T47D (cell line): ENCODE measurements at regions not wholly inside any gene's neighbourhood (a gene's known extent, or its start where the extent isn't known, plus 50 kb on each side); places are given as distances from the start of the nearest gene placed in this dataset.
A peak's percentile ranks its signal among the peaks of the same experiment; 100 is the strongest.
"Not testable (repeated sequence)": the region's sequence is repeated elsewhere in the genome, so short reads cannot be mapped to it uniquely, and the experiment has no call there.

Experiments
- DNase-seq, 2 experiments: peaks; one replicate each; pipeline versions ENCODE4 v3.0.0 to v3.0.0-alpha.2; 2011 to 2012; ENCODE audit warnings: low read depth in 1 of 2, low spot score in 1 of 2
- JUND ChIP-seq: IDR thresholded peaks from 2 replicates; pipeline ENCODE4 v1.6.1; 2012; ENCODE audit warnings: low read depth
- in situ Hi-C: cut with HindIII; loops from 2 replicates; pipeline ENCODE4 v1.10.0; 2016; ENCODE audit warnings: low sequenced_read_pairs, low pct_unique_long_range_greater_than_20kb

DNA sequence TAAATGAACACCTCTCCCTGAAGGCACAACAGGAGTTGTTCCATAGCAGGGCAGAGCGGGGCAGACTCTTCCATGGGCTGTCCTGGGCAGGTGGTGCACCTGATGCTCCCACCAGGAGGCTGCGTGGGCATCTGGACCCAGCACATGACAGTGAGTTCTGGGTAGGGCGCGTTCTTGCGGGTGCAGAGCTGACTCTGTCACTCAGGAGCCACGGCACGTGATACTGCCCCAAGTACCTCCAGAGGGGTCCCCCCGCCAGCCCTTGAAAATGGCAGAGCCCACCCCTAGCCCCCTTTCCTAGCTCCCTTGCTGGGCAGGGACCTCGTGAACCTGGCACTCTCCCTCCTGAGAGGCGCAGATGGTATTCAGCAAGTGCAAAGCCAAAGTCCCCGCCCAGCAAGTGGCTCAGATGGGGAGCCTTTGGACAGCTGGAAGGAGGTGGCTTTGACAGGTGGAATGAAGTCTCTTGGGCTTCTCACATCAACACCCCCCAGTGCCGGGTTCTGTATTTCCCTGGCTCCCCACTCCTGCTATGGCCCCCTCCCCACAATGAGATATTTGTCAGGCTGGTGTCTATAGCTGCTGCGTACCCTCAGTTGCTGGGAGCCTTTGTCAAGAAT is 172.1 kb downstream of the TBC1D2B start:
- in situ Hi-C loops = no loop called here
- TF ChIP-seq JUND = no peak
- no peak for DNase-seq

DNA sequence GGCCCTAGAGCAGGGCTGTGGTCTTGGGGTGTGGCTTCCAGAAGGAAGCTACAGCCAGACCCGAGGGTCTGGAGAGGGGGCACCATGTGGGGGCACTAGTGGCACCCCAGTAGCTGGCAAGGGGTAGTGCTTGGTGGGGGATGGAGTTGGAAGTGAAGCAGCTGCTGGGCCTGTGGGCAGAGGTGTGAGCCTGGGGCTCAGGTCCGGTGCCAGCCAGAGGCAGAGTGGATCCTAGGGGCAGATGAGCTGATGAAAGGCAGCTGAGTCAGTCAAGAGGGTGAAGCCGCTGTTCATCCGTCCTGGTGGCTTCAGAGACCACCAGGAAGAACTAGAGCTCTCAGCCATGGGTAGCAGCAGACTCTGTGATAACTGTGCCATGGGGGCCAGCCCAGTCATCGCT is 172.6 kb downstream of the TBC1D2B start:
- no peak for DNase-seq
- in situ Hi-C loops = no loop called here
- TF ChIP-seq JUND = no peak

DNA sequence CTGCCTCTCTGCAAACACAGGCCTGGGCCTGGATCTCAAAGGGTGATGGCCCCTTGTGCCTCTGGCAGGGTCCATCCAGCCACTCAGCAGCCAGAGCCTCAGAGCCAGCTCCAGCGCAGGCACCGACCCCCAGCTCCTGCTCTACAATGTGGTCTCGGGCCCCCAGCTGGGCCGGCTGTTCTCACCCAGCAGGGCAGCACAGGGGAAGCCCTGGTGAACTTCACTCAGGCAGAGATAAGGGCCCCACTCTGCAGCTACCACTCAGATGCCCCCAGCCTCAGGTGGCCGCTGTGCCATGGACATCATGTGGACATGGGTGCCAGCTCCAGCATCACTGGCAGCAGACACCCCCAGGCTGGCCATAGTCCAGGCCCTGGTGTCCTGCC is 173.1 kb downstream of the TBC1D2B start:
- no peak for DNase-seq
- in situ Hi-C loops = no loop called here
- TF ChIP-seq JUND = no peak

DNA sequence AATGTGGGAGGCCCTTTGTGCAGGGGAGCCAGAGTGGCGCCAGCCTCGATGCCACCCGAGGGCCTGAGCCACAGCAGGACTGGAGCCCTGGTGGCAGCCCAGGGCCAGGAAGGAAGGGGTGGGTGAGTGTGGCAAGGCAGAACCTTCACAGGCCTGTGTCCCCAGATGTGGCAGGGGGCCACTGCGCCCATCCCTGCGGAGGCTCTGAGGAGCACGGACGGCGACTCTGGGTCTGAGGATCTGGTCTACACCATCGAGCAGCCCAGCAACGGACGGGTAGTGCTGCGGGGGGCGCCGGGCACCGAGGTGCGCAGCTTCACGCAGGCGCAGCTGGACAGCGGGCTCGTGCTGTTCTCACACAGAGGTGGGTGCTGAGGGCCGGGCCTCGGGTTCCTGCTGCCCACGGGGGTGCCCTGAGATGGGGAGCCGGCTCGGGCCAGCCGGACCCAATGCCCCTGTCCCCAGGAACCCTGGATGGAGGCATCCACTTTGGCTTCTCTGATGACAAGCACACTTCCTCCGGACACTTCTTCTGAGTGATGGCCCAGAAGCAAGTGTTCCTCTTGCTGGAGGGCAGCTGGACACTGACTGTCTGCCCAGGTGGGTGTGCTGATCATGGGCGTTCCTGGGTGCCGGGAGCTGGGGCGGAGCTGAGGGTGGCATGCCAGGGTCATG is 173.6 kb downstream of the TBC1D2B start:
- in situ Hi-C loops, DNase-seq: not testable (repeated sequence)

DNA sequence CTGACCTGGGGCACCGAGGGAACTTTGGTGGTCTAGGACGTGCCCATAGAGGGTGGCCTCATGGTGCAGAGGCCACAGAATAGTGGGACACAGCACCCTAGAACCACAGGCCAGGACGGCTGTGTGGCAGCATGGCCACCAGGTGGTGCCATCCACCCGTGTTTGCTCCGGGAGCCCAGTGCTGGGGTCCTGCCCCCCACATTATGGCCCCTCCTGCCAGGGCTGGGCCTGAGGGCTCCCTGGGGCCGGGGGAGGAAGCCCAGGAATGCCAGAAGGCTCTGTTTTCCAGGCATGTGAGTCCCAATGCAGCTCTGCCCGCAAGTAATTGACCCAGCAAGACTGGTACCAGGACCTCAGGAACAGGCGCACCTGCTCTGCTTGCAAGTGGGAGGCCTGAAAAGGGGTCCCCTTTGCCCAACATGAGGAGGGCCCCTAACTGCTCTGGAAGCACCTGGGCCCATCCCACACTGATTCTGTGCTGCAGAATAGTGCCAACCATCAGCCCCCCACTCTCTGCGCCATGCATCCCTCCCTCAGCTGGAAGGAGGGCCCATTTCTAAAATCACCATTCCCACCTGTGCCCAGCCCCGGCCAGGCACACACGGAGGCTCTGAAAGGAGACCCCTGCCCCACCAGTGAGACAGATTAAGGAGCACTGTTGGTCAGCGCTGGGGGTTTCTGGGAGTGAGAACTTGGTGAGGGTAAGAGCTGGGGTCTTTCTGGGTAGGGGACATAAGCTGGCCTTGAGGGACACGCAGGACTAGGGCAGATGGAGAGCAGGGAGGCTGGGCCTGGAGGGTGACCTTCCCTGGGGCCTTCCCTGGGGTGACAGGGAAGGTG is 174.4 kb downstream of the TBC1D2B start:
- in situ Hi-C loops = not testable (repeated sequence)
- DNase-seq = peak in 1 of 2 experiments; percentile 67

DNA sequence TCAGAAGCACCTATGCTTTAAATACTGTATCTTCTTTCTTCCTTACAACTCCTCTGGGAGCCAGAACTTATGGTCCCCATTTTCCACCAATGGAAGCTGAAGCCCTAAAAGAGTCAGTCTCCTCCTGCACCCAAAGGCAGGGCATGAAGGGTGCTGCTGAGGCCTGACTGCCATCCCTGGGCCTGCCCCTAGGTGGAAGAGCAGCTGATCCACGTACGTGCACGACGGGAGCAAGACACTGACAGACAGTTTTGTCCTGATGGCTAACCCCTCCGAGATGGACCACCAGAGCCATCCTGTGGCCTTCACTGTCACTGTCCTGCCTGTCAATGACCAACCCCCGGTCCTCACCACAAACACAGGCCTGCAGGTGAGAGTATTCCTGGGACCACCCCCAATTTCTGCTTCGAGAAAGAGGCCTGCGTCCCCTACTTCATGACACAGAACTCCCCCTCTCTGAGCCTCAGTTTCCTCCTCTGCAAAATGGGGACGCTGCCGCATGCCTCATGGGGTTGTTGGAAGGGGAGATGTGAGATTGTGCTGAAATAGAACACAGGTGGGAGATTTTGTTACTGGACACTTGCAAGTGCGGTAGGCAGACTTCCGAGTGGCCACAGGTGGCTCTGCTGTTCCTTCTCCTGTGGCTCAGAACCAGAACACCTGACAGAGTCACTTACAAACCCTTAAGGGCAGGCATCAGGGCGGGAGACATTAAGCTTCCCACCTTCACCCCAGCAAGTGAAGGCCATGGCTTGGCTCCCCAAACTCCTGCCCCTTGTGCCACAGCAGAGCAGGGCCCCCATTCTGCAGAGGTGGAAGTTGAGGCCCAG is 175.4 kb downstream of the TBC1D2B start:
- TF ChIP-seq JUND = no peak
- in situ Hi-C loops = no loop called here
- peak; percentile 28 to 52 for DNase-seq

DNA sequence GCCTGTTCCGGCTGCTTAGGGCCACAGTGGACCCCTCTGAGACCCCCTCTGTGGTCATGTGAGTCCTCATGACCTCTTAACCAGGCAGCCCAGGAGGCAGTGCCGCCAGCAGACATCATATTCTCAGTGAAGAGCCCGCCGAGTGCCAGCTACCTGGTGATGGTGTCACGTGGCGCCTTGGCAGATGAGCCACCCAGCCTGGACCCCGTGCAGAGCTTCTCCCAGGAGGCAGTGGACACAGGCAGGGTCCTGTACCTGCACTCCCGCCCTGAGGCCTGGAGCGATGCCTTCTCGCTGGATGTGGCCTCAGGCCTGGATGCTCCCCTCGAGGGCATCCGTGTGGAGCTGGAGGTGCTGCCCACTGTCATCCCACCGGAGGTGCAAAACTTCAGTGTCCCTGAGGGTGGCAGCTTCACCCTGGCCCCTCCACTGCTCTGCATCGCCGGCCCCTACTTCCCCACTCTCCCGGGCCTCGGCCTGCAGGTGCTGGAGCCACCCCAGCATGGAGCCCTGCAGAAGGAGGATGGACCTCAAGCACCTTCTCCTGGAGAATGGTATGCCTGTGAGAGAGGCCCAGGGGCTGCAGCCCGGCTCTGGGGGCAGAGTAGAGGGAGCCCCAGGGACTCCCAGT is 176.1 kb downstream of the TBC1D2B start:
- TF ChIP-seq JUND = no peak
- DNase-seq = no peak
- in situ Hi-C loops = no loop called here

DNA sequence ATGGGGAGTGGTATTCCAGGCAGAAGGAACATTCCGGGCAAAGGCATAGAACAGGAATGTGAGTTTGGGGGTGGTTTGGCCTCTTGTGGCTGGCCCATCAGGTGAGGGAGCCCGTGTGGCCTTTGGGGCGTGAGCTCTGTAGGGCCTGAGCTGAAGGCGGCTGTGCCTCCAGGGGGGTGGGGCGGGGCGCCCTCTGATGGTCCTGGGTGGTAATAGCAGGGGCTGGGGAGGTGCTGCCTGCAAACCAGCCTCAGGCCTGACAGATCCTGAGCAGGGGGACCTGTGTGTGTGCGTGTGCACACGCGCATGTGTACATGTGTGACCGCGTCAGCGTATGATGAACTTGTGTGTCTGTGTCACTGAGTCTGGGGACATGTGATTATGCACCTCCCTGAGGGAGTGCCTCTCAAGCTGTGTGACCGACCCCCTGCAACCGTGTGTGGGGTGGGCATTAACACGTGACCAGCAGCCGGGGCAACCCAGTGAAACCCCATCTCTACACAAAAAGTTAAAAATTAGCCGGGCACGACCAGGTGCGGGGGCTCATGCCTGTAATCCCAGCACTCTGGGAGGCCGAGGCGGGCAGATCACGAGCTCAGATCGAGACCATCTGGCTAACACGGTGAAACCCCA is 177.1 kb downstream of the TBC1D2B start:
- DNase-seq, in situ Hi-C loops: not testable (repeated sequence)

DNA sequence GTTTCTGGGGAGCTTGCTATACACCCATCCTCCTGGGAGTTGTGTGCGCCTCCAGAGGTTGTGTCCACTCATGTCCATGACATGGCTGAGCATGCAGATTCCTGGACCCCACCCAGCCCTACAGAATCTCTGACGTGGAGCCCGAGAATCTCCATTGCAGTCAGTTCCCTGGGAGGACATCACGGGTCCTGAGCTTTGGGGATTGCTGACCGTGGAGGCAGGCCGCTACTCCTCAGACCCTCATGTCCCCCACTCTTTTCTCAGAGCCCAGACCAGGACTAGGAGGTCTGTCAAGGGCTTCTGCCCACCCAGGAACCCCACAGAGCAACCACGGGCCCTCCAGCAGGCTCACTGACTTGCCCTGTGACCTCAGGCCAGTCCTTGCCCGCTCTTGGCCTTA is 177.7 kb downstream of the TBC1D2B start:
- in situ Hi-C loops, DNase-seq: not testable (repeated sequence)

DNA sequence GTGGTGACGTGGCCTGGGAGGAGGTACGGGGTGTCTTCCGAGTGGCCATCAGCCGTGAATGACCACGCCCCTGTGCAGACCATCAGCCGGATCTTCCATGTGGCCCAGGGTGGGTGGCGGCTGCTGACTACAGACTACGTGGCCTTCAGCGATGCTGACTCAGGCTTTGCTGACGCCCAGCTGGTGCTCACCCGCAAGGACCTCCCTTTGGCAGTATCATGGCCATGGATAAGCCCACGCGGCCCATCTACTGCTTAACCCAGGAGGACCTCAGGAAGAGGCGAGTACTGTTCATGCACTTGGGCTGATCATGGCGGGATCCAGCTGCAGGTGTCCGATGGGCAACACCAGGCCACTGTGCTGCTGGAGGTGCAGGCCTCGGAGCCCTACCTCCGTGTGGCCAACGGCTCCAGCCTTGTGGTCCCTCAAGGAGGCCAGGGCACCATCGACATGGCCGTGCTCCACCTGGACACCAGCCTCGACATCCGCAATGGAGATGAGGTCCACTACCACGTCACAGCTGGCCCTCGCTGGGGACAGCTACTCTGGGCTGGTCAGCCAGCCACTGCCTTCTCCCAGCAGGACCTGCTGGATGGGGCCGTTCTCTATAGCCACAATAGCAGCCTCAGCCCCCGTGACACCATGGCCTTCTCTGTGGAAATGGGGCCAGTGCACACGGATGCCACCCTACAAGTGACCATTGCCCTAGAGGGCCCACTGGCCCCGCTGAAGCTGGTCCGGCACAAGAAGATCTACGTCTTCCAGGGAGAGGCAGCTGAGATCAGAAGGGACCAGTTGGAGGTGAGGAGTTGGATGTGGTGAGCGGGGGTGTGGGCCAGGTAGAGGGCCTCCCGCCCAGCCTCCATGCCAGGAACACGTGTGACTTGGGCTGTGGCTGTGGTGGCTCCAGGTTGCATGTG is 178.4 kb downstream of the TBC1D2B start:
- DNase-seq = no peak
- TF ChIP-seq JUND = no peak
- in situ Hi-C loops = no loop called here

DNA sequence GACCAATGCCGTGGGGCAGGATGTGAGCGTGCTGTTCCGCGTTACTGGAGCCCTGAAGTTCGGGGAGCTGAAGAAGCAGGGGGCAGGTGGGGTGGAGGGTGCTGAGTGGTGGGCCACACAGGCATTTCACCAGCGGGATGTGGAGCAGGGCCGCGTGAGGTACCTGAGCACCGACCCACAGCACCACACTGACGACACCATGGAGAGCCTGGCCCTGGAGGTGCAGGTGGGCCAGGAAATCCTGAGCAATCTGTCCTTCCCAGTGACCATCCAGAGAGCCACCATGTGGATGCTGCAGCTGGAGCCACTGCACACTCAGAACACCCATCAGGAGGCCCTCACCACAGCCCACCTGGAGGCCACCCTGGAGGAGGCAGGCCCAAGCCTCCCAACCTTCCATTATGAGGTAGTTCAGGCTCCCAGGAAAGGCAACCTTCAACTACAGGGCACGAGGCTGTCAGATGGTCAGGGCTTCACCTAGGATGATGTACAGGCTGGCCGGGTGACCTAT is 179.6 kb downstream of the TBC1D2B start:
- in situ Hi-C loops = no loop called here
- no peak for TF ChIP-seq JUND
- DNase-seq = no peak

DNA sequence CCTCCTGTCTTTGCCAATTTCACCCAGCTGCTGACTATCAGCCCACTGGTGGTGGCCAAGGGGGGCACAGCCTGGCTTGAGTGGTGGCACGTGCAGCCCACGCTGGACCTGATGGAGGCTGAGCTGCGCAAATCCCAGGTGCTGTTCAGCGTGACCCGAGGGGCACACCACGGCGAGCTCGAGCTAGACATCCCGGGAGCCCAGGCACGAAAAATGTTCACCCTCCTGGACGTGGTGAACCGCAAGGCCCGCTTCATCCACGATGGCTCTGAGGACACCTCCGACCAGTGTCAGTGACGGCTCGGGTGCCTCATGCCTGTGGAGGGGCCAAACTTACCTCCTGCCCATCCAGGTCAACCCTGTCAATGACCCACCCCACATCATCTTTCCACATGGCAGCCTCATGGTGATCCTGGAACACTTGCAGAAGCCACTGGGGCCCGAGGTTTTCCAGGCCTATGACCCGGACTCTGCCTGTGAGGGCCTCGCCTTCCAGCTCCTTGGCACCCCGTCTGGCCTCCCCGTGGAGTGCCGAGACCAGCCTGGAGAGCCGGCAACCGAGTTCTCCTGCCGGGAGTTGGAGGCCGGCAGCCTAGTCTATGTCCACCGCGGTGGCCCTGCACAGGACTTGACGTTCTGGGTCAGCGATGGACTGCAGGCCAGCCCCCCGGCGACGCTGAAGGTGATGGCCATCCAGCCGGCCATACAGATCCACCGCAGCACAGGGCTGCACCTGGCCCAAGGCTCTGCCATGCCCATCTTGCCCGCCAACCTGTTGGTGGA is 180.2 kb downstream of the TBC1D2B start:
- DNase-seq, in situ Hi-C loops: not testable (repeated sequence)

DNA sequence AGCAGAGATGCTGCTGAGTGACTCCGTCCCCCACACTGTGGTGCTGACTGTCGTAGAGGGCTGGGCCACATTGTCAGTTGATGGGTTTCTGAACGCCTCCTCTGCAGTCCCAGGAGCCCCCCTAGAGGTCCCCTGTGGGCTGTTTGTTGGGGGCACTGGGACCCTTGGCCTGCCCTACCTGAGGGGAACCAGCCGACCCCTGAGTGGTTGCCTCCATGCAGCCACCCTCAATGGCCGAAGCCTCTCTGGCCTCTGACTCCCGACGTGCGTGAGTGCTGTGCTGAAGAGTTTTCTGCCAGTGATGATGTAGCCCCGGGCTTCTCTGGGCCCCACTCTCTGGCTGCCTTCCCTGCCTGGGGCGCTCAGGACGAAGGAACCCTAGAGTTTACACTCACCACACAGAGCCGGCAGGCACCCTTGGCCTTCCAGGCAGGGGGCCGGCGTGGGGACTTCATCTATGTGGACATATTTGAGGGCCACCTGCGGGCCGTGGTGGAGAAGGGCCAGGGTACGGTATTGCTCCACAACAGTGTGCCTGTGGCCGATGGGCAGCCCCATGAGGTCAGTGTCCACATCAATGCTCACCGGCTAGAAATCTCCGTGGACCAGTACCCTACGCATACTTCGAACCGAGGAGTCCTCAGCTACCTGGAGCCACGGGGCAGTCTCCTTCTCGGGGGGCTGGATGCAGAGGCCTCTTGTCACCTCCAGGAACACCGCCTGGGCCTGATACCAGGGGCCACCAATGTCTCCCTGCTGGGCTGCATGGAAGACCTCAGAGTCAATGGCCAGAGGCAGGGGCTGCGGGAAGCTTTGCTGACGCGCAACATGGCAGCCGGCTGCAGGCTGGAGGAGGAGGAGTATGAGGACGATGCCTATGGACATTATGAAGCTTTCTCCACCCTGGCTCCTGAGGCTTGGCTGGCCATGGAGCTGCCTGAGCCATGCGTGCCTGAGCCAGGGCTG is 181.1 kb downstream of the TBC1D2B start:
- DNase-seq, in situ Hi-C loops: not testable (repeated sequence)
